H9 (cell line): ENCODE measurements at regions not wholly inside any gene's neighbourhood (a gene's known extent, or its start where the extent isn't known, plus 50 kb on each side); places are given as distances from the start of the nearest gene placed in this dataset.
A peak's percentile ranks its signal among the peaks of the same experiment; 100 is the strongest.

Source experiments
- DNase-seq: peaks from one replicate; pipeline ENCODE4 v3.0.0-alpha.2; 2017
- H2AFZ ChIP-seq: one replicate; pipeline ENCODE4 v1.6.1; 2013; ENCODE audit warnings: mild to moderate bottlenecking, low read length, control low read depth, moderate library complexity
- H2AK5ac ChIP-seq: 2 replicates; pipeline ENCODE4 v1.6.1; 2013; ENCODE audit warnings: low read length, control low read depth, mixed read lengths; ENCODE audit not compliant: insufficient read length
- H2BK120ac ChIP-seq: one replicate; pipeline ENCODE4 v1.6.1; 2013; ENCODE audit warnings: low read depth, mild to moderate bottlenecking, low read length, control low read depth, inconsistent platforms; ENCODE audit not compliant: poor library complexity, severe bottlenecking
- H2BK12ac ChIP-seq: 2 replicates; pipeline ENCODE4 v1.6.1; 2013; ENCODE audit warnings: low read length, control low read depth, mixed read lengths, low read depth; ENCODE audit not compliant: insufficient read length
- H2BK15ac ChIP-seq: 2 replicates; pipeline ENCODE4 v1.6.1; 2013; ENCODE audit warnings: low read depth, low read length, control low read depth
- H2BK20ac ChIP-seq: one replicate; pipeline ENCODE4 v1.6.1; 2013; ENCODE audit warnings: low read depth, mild to moderate bottlenecking, low read length, control low read depth, inconsistent platforms; ENCODE audit not compliant: poor library complexity, severe bottlenecking
- H2BK5ac ChIP-seq: 2 replicates; pipeline ENCODE4 v1.6.1; 2013; ENCODE audit warnings: low read length, control low read depth, mixed read lengths; ENCODE audit not compliant: insufficient read length
- H3K14ac ChIP-seq: 2 replicates; pipeline ENCODE4 v1.6.1; 2013; ENCODE audit warnings: low read length, control low read depth; ENCODE audit not compliant: insufficient read depth
- H3K18ac ChIP-seq: 2 replicates; pipeline ENCODE4 v1.6.1; 2013; ENCODE audit warnings: low read depth, mild to moderate bottlenecking, mixed read lengths, low read length, control low read depth; ENCODE audit not compliant: insufficient read length
- H3K23ac ChIP-seq: 2 replicates; pipeline ENCODE4 v1.6.1; 2013; ENCODE audit warnings: low read length, control low read depth, mixed read lengths, low read depth; ENCODE audit not compliant: insufficient read length
- H3K23me2 ChIP-seq: 2 replicates; pipeline ENCODE4 v1.6.1; 2013; ENCODE audit warnings: low read depth, mild to moderate bottlenecking, mixed read lengths, low read length, control low read depth; ENCODE audit not compliant: insufficient read length, poor library complexity, severe bottlenecking
- H3K27ac ChIP-seq: 2 replicates; pipeline ENCODE4 v1.5.1; 2013; ENCODE audit warnings: low read length, control low read depth, mixed read lengths, low read depth; ENCODE audit not compliant: insufficient read length
- H3K27me3 ChIP-seq: 2 replicates; pipeline ENCODE4 v1.6.1; 2013; ENCODE audit warnings: low read length, control low read depth, inconsistent platforms; ENCODE audit not compliant: insufficient read depth
- H3K4ac ChIP-seq: 2 replicates; pipeline ENCODE4 v1.6.1; 2013; ENCODE audit warnings: low read depth, mild to moderate bottlenecking, control low read depth, inconsistent platforms, low read length, moderate library complexity
- H3K4me1 ChIP-seq: 2 replicates; pipeline ENCODE4 v1.6.1; 2013; ENCODE audit warnings: low read length, control low read depth, inconsistent platforms; ENCODE audit not compliant: insufficient read depth
- H3K4me2 ChIP-seq: 2 replicates; pipeline ENCODE4 v1.6.1; 2013; ENCODE audit warnings: low read length, control low read depth, mixed read lengths; ENCODE audit not compliant: insufficient read length, insufficient read depth
- H3K56ac ChIP-seq: 2 replicates; pipeline ENCODE4 v1.6.1; 2013; ENCODE audit warnings: low read depth, mild to moderate bottlenecking, mixed read lengths, low read length, control low read depth; ENCODE audit not compliant: insufficient read length
- H3K79me1 ChIP-seq: 2 replicates; pipeline ENCODE4 v1.6.1; 2013; ENCODE audit warnings: low read depth, mild to moderate bottlenecking, moderate library complexity, low read length, control low read depth, inconsistent platforms; ENCODE audit not compliant: insufficient read depth, poor library complexity, severe bottlenecking
- H3K79me2 ChIP-seq: 2 replicates; pipeline ENCODE4 v1.6.1; 2013; ENCODE audit warnings: low read length, control low read depth, inconsistent platforms; ENCODE audit not compliant: insufficient read depth
- H3K9ac ChIP-seq: 2 replicates; pipeline ENCODE4 v1.6.1; 2013; ENCODE audit warnings: low read length, control low read depth, mixed read lengths; ENCODE audit not compliant: insufficient read length; ENCODE audit errors: extremely low read depth
- H3K9me3 ChIP-seq: one replicate; pipeline ENCODE4 v1.6.1; 2013; ENCODE audit warnings: low read depth, low read length, inconsistent platforms; ENCODE audit not compliant: control insufficient read depth
- H3T11ph ChIP-seq: one replicate; pipeline ENCODE4 v1.6.1; 2013; ENCODE audit warnings: mild to moderate bottlenecking, low read length, control low read depth, inconsistent platforms
- H4K20me1 ChIP-seq: one replicate; pipeline ENCODE4 v1.6.1; 2013; ENCODE audit not compliant: control insufficient read depth, insufficient read length, insufficient read depth
- H4K5ac ChIP-seq: 2 replicates; pipeline ENCODE4 v1.6.1; 2013; ENCODE audit warnings: low read depth, mild to moderate bottlenecking, mixed read lengths, low read length, control low read depth; ENCODE audit not compliant: insufficient read length
- H4K8ac ChIP-seq: replicated peaks from 2 replicates; pipeline ENCODE4 v1.6.1; 2013; ENCODE audit warnings: low read length, control low read depth, mixed read lengths, low read depth; ENCODE audit not compliant: insufficient read length
- H4K91ac ChIP-seq: 2 replicates; pipeline ENCODE4 v1.6.1; 2013; ENCODE audit warnings: low read depth, mild to moderate bottlenecking, moderate library complexity, mixed read lengths, low read length, control low read depth; ENCODE audit not compliant: insufficient read length
- H3K27ac Mint-ChIP-seq, 3 experiments: 2 replicates in 2 of 3; 3 replicates in 1 of 3; pipeline ENCODE4 v1.8.0; 2020 to 2021; ENCODE audit warnings: mixed read lengths in 3 of 3, mild to moderate bottlenecking in 1 of 3, moderate library complexity in 1 of 3
- H3K27me3 Mint-ChIP-seq: 2 replicates; pipeline ENCODE4 v1.8.0; 2021; ENCODE audit warnings: low read depth, mild to moderate bottlenecking, moderate library complexity, mixed read lengths
- H3K36me3 Mint-ChIP-seq, 3 experiments: 2 replicates in 2 of 3; 3 replicates in 1 of 3; pipeline ENCODE4 v1.8.0; 2020 to 2021; ENCODE audit warnings: low read depth in 3 of 3, mixed read lengths in 3 of 3; ENCODE audit not compliant: insufficient read depth in 1 of 3
- H3K4me1 Mint-ChIP-seq, 2 experiments: 2 replicates each; pipeline ENCODE4 v1.8.0; 2020; ENCODE audit warnings: mixed read lengths in 2 of 2
- H3K4me3 Mint-ChIP-seq, 2 experiments: 2 replicates in 1 of 2; 3 replicates in 1 of 2; pipeline ENCODE4 v1.8.0; 2020 to 2021; ENCODE audit warnings: mild to moderate bottlenecking in 2 of 2, mixed read lengths in 2 of 2, moderate library complexity in 1 of 2
- H3K9me3 Mint-ChIP-seq, 2 experiments: 2 replicates in 1 of 2; 3 replicates in 1 of 2; pipeline ENCODE4 v1.8.0; 2020; ENCODE audit warnings: mild to moderate bottlenecking in 2 of 2, mixed read lengths in 2 of 2, moderate library complexity in 1 of 2
- WGBS: extraction: QIAGEN DNeasy Blood & Tissue Kit; methylation state at CpG from one replicate; pipeline ENCODE4 v1.1.7; 2013; ENCODE audit warnings: missing lambda C conversion rate, low lambda C conversion rate, mixed read lengths; ENCODE audit not compliant: insufficient read length; ENCODE audit errors: extremely low coverage; 5-methylcytosine and 5-hydroxymethylcytosine counted together
- TF ChIP-seq, protein P1 (sequence below): fragments of 200-600 bp; sonication (generic); conservative IDR thresholded peaks from 3 replicates; pipeline ENCODE4 v1.8.0; 2021; ENCODE audit warnings: antibody characterized with exemption, mild to moderate bottlenecking

DNA sequence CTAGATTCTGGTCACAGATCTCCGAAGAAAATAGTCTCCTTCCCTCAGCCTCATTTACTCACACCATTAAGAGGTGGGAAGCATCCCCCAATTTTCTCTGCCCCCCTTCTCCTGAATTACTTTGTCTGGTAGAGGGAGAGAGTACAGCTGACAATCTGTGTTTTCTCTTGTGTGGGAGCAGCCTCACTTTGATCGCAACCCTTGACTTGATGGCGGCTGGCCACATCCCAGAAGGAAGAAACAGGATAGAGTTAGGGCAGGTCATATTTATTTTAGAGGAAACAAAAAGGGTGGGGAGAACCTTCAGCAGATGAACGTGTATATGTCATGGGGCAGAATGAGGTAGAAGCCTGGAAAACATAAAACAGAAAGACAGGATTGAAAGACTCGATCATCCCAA, 82.4 kb upstream of the FAM171A1 start:
- H3K4me1 Mint-ChIP-seq: peaks cover 4 to 7% of the 10 kb centered on the region in 2 experiments; a peak in 3 of 4 replicates
- H3K27ac Mint-ChIP-seq: peak overlapping the region in 1 of 3 experiments; percentile 49; a peak in 1 of 7 replicates
- no peaks in the 10 kb centered on the region for H4K20me1 ChIP-seq
- no peak overlapping the region for H4K8ac ChIP-seq
- H3K36me3 Mint-ChIP-seq: no peaks in the 10 kb centered on the region
- no peak overlapping the region for H2BK12ac ChIP-seq
- no peak overlapping the region for H3K14ac ChIP-seq
- H3K4me1 ChIP-seq: no peaks in the 10 kb centered on the region
- no peak overlapping the region for H3K9ac ChIP-seq
- H3K56ac ChIP-seq: no peak overlapping the region
- no peak overlapping the region for H2BK5ac ChIP-seq
- H3K9me3 Mint-ChIP-seq: no peaks in the 10 kb centered on the region
- H3K4ac ChIP-seq: no peak overlapping the region
- no peaks in the 10 kb centered on the region for H3K9me3 ChIP-seq
- DNase-seq: no peak
- no peak overlapping the region for H3K4me2 ChIP-seq
- H2BK20ac ChIP-seq: no peak overlapping the region
- H2AK5ac ChIP-seq: no peak overlapping the region
- no peaks in the 10 kb centered on the region for H3K23me2 ChIP-seq
- H4K91ac ChIP-seq: no peak overlapping the region
- H3K23ac ChIP-seq: no peak overlapping the region
- H2BK120ac ChIP-seq: no peak overlapping the region
- no peak overlapping the region for H4K5ac ChIP-seq
- no peak overlapping the region for H3K18ac ChIP-seq
- H3K79me2 ChIP-seq: no peaks in the 10 kb centered on the region
- H3T11ph ChIP-seq: no peak overlapping the region
- H2BK15ac ChIP-seq: no peak overlapping the region
- no peaks in the 10 kb centered on the region for H3K79me1 ChIP-seq
- no peak overlapping the region for H3K27ac ChIP-seq
- no CpG with 5 or more reads among the region's 5 CpGs for whole genome bisulfite sequencing
- peaks cover 60% of the 10 kb centered on the region for H3K27me3 Mint-ChIP-seq
- TF ChIP-seq, protein P1, sequence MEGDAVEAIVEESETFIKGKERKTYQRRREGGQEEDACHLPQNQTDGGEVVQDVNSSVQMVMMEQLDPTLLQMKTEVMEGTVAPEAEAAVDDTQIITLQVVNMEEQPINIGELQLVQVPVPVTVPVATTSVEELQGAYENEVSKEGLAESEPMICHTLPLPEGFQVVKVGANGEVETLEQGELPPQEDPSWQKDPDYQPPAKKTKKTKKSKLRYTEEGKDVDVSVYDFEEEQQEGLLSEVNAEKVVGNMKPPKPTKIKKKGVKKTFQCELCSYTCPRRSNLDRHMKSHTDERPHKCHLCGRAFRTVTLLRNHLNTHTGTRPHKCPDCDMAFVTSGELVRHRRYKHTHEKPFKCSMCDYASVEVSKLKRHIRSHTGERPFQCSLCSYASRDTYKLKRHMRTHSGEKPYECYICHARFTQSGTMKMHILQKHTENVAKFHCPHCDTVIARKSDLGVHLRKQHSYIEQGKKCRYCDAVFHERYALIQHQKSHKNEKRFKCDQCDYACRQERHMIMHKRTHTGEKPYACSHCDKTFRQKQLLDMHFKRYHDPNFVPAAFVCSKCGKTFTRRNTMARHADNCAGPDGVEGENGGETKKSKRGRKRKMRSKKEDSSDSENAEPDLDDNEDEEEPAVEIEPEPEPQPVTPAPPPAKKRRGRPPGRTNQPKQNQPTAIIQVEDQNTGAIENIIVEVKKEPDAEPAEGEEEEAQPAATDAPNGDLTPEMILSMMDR: no peak
- no peak overlapping the region for H3K4me3 Mint-ChIP-seq
- H3K27me3 ChIP-seq: no peaks in the 10 kb centered on the region
- no peak overlapping the region for H2AFZ ChIP-seq
